Hematopoietic multipotent progenitor cell treated with erythropoietin and hydrocortisone succinate and interleukin-3 and kit ligand, for 15 days (in vitro differentiated cells): ENCODE measurements at regions not wholly inside any gene's neighbourhood (a gene's known extent, or its start where the extent isn't known, plus 50 kb on each side); places are given as distances from the start of the nearest gene placed in this dataset.
"Not testable (repeated sequence)": the region's sequence is repeated elsewhere in the genome, so short reads cannot be mapped to it uniquely, and the experiment has no call there.

Source experiments
- DNase-seq: peaks from one replicate; pipeline ENCODE4 v3.0.0-alpha.2; 2015; ENCODE audit warnings: low spot score

GRCh38 chr5:110304176-110304575 is 422.3 kb downstream of the TMEM232 start:
- DNase-seq, result no peak

GRCh38 chr5:110306650-110307049 is 419.8 kb downstream of the TMEM232 start:
- DNase-seq, result no peak

GRCh38 chr5:110309222-110309621 is 417.2 kb downstream of the TMEM232 start:
- DNase-seq, result no peak

- not testable (repeated sequence) for DNase-seq
These were observed 409.9 kb downstream of the TMEM232 start for GRCh38 chr5:110316566-110316965.

GRCh38 chr5:110321117-110321516 is 405.4 kb downstream of the TMEM232 start:
- no peak for DNase-seq

- DNase-seq, result no peak
These were observed 403.1 kb downstream of the TMEM232 start for GRCh38 chr5:110323357-110323756.

GRCh38 chr5:110323832-110324231 is 402.6 kb downstream of the TMEM232 start:
- no peak for DNase-seq

GRCh38 chr5:110324876-110325275 is 401.6 kb downstream of the TMEM232 start:
- DNase-seq, result no peak

GRCh38 chr5:110329955-110330525 is 396.4 kb downstream of the TMEM232 start:
- DNase-seq, result no peak

- DNase-seq, result no peak
These were observed 393.1 kb downstream of the TMEM232 start for GRCh38 chr5:110333384-110333783.

GRCh38 chr5:110335361-110336066 is 391.0 kb downstream of the TMEM232 start:
- no peak for DNase-seq

- DNase-seq, result no peak
These were observed 388.0 kb downstream of the TMEM232 start for GRCh38 chr5:110338341-110339083.

GRCh38 chr5:110339399-110339798 is 387.1 kb downstream of the TMEM232 start:
- no peak for DNase-seq

GRCh38 chr5:110341836-110342235 is 384.6 kb downstream of the TMEM232 start:
- DNase-seq, result no peak

GRCh38 chr5:110342683-110343082 is 383.8 kb downstream of the TMEM232 start:
- no peak for DNase-seq

GRCh38 chr5:110343616-110344015 is 382.9 kb downstream of the TMEM232 start:
- DNase-seq, result no peak

GRCh38 chr5:110345623-110346022 is 380.8 kb downstream of the TMEM232 start:
- DNase-seq, result no peak

- DNase-seq, result no peak
These were observed 379.5 kb downstream of the TMEM232 start for GRCh38 chr5:110346893-110347358.

- no peak for DNase-seq
These were observed 378.7 kb downstream of the TMEM232 start for GRCh38 chr5:110347781-110348180.

GRCh38 chr5:110351430-110351829 is 375.0 kb downstream of the TMEM232 start:
- no peak for DNase-seq

- DNase-seq, result no peak
These were observed 372.2 kb downstream of the TMEM232 start for GRCh38 chr5:110354311-110354710.

- no peak for DNase-seq
These were observed 371.4 kb downstream of the TMEM232 start for GRCh38 chr5:110354915-110355644.
